Adrenal gland (tissue), 9 donors: ENCODE measurements at regions not wholly inside any gene's neighbourhood (a gene's known extent, or its start where the extent isn't known, plus 50 kb on each side); places are given as distances from the start of the nearest gene placed in this dataset.

Experiments
- DNase-seq, 7 donors: peaks; one replicate each; pipeline ENCODE4 v3.0.0-alpha.2; 2019 to 2020
- H3K27ac ChIP-seq, 5 donors: fragments of 200-600 bp; sonication (generic) in 4 of 5; 1 replicate in 3 of 5; 2 replicates in 2 of 5; pipeline versions ENCODE4 v1.5.1 to v1.8.0; 2016 to 2020; ENCODE audit warnings: mild to moderate bottlenecking in 1 of 5
- H3K27me3 ChIP-seq: fragments of 200-600 bp; 2 replicates; pipeline ENCODE4 v1.8.0; 2021
- H3K36me3 ChIP-seq, 2 donors: fragments of 200-600 bp; replicated peaks in 1 of 2; 1 replicate in 1 of 2; 2 replicates in 1 of 2; pipeline versions ENCODE4 v1.5.1 to v1.8.0; 2018 to 2022
- H3K4me1 ChIP-seq, 2 donors: fragments of 200-600 bp; replicated peaks in 1 of 2; 1 replicate in 1 of 2; 2 replicates in 1 of 2; pipeline versions ENCODE4 v1.5.1 to v1.8.0; 2018 to 2021
- H3K4me3 ChIP-seq, 4 donors: fragments of 200-600 bp; sonication (generic) in 3 of 4; one replicate each; pipeline ENCODE4 v1.5.1; 2016 to 2018
- H3K9me3 ChIP-seq, 3 donors: fragments of 200-600 bp; sonication (generic) in 1 of 3; replicated peaks in 1 of 3; 1 replicate in 2 of 3; 2 replicates in 1 of 3; pipeline versions ENCODE4 v1.5.1 to v1.8.0; 2016 to 2021
- POLR2A ChIP-seq, 2 donors: fragments of 450-650 bp; IDR thresholded peaks; one replicate each; pipeline ENCODE4 v1.6.1; 2017; ENCODE audit warnings: antibody characterized with exemption in 2 of 2, mild to moderate bottlenecking in 2 of 2, moderate library complexity in 1 of 2
- WGBS, 4 donors: extraction: QIAGEN DNeasy Blood & Tissue Kit in 2 of 4; methylation state at CpG; one replicate each; pipeline versions ENCODE4 v1.1.5 to v1.1.7; 2013 to 2017; 5-methylcytosine and 5-hydroxymethylcytosine counted together
- intact Hi-C, 2 donors: fragments of 100-400 bp; cut with DNase I; formaldehyde crosslinking; loops; one replicate each; pipeline versions ENCODE4 v1.14.1 to v1.15.0; 2022 to 2023
- TF ChIP-seq, protein P1 (sequence below), 6 experiments: fragments of 450-650 bp in 4 of 6; fragments of 200-600 bp in 2 of 6; sonication (generic) in 1 of 6; IDR thresholded peaks; 1 replicate in 5 of 6; 2 replicates in 1 of 6; pipeline versions ENCODE4 v1.5.1 to v1.8.0; 2016 to 2021; ENCODE audit warnings: antibody characterized with exemption in 6 of 6, mild to moderate bottlenecking in 2 of 6, moderate library complexity in 1 of 6
- donor health status: healthy with polysubstance abuse.
- donor health status: Bipolar disorder and iron deficiency.
- donor health status: DM: yes; HTN: yes; CAD: no.
- donor health status: DM: no; HTN: no; CAD: no.
- donor health status: DM: no; HTN: no; CAD: no.

DNA sequence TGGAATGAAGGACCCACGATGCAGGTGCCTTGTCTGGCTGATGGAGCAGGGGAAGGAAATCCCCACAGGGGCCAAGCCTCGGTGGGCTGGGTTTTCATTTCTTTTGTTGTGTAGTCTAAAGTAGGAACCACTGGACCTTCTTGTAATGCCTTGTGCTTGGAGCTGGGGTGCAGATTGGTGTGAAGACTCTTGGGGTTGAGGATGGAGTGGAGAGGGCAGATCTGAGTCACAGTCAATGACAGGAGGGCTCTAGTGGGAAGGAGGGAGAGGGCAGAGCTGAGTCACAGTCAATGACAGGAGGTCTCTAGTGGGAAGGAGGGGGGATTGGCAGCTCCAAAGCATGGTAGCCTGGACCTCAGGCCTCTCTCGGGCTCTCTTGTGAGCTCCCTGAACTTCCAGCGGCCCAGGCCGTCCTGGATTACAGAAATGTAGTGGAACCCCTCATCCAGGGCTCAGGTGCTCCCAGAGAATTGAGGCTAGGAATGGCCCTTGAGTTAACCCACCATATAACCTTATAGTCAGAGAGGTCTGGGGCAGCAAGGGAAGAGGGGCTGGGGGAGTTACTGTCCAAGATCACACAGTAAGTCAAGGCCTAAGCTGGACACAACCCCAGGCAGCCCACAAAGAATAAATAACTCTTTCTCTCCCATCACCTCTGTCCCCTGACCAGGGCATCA lies 313.8 kb downstream of the MATN1 start:
- Histone ChIP-seq H3K27ac (no peak overlapping the region), H3K27me3 (peaks cover 4% of the 10 kb centered on the region), H3K36me3 (no peaks in the 10 kb centered on the region), H3K9me3 (no peaks in the 10 kb centered on the region), H3K4me1 (no peaks in the 10 kb centered on the region), H3K4me3 (no peak overlapping the region)
- TF ChIP-seq POLR2A (IDR thresholded peaks at IDR 0.05), result no peak
- TF ChIP-seq, protein P1, sequence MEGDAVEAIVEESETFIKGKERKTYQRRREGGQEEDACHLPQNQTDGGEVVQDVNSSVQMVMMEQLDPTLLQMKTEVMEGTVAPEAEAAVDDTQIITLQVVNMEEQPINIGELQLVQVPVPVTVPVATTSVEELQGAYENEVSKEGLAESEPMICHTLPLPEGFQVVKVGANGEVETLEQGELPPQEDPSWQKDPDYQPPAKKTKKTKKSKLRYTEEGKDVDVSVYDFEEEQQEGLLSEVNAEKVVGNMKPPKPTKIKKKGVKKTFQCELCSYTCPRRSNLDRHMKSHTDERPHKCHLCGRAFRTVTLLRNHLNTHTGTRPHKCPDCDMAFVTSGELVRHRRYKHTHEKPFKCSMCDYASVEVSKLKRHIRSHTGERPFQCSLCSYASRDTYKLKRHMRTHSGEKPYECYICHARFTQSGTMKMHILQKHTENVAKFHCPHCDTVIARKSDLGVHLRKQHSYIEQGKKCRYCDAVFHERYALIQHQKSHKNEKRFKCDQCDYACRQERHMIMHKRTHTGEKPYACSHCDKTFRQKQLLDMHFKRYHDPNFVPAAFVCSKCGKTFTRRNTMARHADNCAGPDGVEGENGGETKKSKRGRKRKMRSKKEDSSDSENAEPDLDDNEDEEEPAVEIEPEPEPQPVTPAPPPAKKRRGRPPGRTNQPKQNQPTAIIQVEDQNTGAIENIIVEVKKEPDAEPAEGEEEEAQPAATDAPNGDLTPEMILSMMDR (IDR thresholded peaks at IDR 0.05), result no peak
- 79 to 87% (median 81%) methylated on average over 5 of the region's 5 CpGs for WGBS, 4 donors
- DNase-seq, result peak in 2 of 7 donors; percentile 8 to 28
- intact Hi-C loops, result loop anchor here in 1 of 2 donors (5.0 kb wide), 1 partner anchor 1017 kb away; no protein-coding TSS in a partner anchor

DNA sequence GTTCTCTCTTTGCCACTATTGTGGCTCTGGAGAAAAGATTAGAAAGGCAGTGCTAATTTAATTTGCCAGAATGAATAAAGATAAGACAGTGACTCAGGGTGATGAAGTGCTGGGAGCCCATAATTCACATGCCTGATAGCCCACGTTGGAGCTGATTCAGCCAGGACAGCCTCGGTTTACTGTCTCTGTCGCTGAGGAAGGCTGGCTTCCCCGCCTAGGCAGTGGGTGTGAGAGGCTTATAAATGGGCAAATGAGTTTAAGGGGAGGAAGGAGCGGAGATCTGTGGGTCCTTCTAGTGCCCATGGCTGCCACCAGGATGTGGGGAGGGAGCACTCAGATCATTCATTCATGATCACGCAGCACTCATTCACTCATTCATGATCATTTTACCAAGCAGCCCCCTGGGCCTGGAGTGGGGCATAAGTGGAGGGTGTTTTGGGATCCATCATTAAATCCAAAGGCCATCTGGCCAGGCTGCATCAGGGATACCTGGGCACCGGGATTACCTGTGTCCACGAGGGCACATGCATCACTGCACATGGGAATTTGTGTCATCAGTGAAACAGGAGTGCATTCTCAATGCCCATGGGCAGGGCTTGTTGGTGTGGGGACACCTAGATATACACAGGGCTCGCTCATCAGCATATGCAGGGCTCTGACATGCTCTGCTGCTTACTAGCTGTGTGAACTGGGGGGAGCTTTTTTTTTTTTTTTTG lies 315.4 kb downstream of the MATN1 start:
- no peaks in the 10 kb centered on the region for H3K36me3 ChIP-seq
- H3K27ac ChIP-seq, result no peak overlapping the region
- intact Hi-C loops, result loop anchor here in 1 of 2 donors (5.0 kb wide), 1 partner anchor 1016 kb away; no protein-coding TSS in a partner anchor
- 54 to 67% (median 66%) methylated on average over 8 to 9 of the region's 9 CpGs for WGBS, 4 donors
- H3K27me3 ChIP-seq, result peaks cover 4% of the 10 kb centered on the region
- TF ChIP-seq, protein P1 (IDR thresholded peaks at IDR 0.05), result no peak
- no peak for TF ChIP-seq POLR2A (IDR thresholded peaks at IDR 0.05)
- H3K4me1 ChIP-seq, result no peaks in the 10 kb centered on the region
- H3K4me3 ChIP-seq, result no peak overlapping the region
- no peaks in the 10 kb centered on the region for H3K9me3 ChIP-seq
- peak in 2 of 7 donors; percentile 16 to 20 for DNase-seq

DNA sequence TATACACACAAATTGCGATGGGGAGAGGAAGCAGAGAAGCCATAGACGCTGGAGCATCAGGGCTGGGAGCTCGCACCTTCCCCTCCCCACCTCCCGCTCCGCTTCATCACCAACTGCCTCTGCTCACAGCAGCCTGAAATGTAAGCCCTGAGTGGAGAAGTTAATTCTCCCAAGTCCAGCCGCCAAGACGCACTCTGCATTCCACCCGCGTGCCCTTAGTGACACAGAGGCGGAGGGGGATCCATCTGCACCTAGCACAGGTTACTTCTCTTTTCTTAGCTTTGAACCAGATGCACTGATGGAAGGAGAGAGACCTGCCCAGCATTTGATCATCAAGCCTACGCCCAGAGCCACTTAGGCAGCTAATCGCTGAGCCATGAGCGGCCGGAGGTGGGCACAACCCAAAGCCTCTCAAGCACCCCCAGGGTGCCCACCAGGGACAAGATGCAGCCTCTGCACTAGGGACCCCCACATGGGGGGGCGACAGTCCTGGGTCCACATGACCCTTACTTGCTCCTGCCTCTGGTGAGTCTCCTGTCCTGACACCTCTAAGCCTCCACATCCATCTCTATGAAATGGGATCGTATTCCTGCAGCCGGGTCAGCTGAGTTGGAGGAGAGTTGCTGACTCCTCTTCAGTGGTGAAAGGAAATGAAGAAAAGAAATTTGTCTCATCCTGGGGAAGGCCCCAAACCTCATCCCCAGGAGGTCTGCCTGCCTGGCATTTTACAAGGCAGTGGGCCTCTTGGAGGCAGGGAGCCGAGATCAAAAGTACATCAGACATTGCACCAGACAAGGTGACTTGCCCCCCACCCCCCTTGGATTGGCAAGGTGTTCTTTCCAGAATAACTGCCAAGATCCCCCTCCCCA lies 316.2 kb downstream of the MATN1 start:
- peak in 3 of 7 donors; percentile 8 to 33 (median 10) for DNase-seq
- Histone ChIP-seq H3K4me3 (no peak overlapping the region), H3K4me1 (no peaks in the 10 kb centered on the region), H3K9me3 (no peaks in the 10 kb centered on the region), H3K27me3 (peaks cover 4% of the 10 kb centered on the region), H3K36me3 (no peaks in the 10 kb centered on the region), H3K27ac (no peak overlapping the region)
- intact Hi-C loops, result loop anchor here in 1 of 2 donors (5.0 kb wide), 1 partner anchor 1015 kb away; no protein-coding TSS in a partner anchor
- TF ChIP-seq POLR2A (IDR thresholded peaks at IDR 0.05), result no peak
- TF ChIP-seq, protein P1 (IDR thresholded peaks at IDR 0.05), result no peak
- WGBS, 4 donors, result 38 to 56% (median 47%) methylated on average over 14 to 18 of the region's 18 CpGs
